Neuronal stem cell (in vitro differentiated cells): ENCODE measurements at regions not wholly inside any gene's neighbourhood (a gene's known extent, or its start where the extent isn't known, plus 50 kb on each side); places are given as distances from the start of the nearest gene placed in this dataset.

Experiments used
- DNase-seq: peaks from one replicate; pipeline ENCODE4 v3.0.0-alpha.2; 2013; ENCODE audit warnings: low spot score
- H2AFZ ChIP-seq: one replicate; pipeline ENCODE4 v1.6.1; 2013; ENCODE audit warnings: mild to moderate bottlenecking, low read length, inconsistent platforms
- H2AK5ac ChIP-seq: 2 replicates; pipeline ENCODE4 v1.6.1; 2013; ENCODE audit warnings: low read depth, mild to moderate bottlenecking, inconsistent platforms, low read length, moderate library complexity, mixed read lengths
- H2BK120ac ChIP-seq: 2 replicates; pipeline ENCODE4 v1.6.1; 2013; ENCODE audit warnings: low read depth, mild to moderate bottlenecking, inconsistent platforms, low read length, moderate library complexity, mixed read lengths
- H2BK12ac ChIP-seq: one replicate; pipeline ENCODE4 v1.6.1; 2013; ENCODE audit warnings: low read length, inconsistent platforms
- H2BK15ac ChIP-seq: 2 replicates; pipeline ENCODE4 v1.6.1; 2013; ENCODE audit warnings: mild to moderate bottlenecking, low read length, inconsistent platforms, mixed read lengths
- H2BK5ac ChIP-seq: one replicate; pipeline ENCODE4 v1.6.1; 2013; ENCODE audit warnings: inconsistent platforms, mild to moderate bottlenecking, low read length, moderate library complexity
- H3K14ac ChIP-seq: one replicate; pipeline ENCODE4 v1.6.1; 2013; ENCODE audit warnings: low read length, inconsistent platforms
- H3K18ac ChIP-seq: 2 replicates; pipeline ENCODE4 v1.6.1; 2013; ENCODE audit warnings: low read length, inconsistent platforms
- H3K23ac ChIP-seq: 2 replicates; pipeline ENCODE4 v1.6.1; 2013; ENCODE audit warnings: low read depth, mild to moderate bottlenecking, mixed read lengths, low read length, inconsistent platforms; ENCODE audit not compliant: poor library complexity
- H3K27ac ChIP-seq: replicated peaks from 3 replicates; pipeline ENCODE4 v1.5.1; 2013; ENCODE audit warnings: low read length, inconsistent platforms
- H3K27me3 ChIP-seq, 3 experiments: 2 replicates each; pipeline ENCODE4 v1.6.1; 2013; ENCODE audit warnings: low read length in 3 of 3, mild to moderate bottlenecking in 2 of 3, inconsistent platforms in 1 of 3, low read depth in 1 of 3, mixed read lengths in 1 of 3, moderate library complexity in 1 of 3; ENCODE audit not compliant: control insufficient read depth in 3 of 3, insufficient read depth in 3 of 3
- H3K36me3 ChIP-seq, 2 donors: replicated peaks in 1 of 2; 2 replicates each; pipeline ENCODE4 v1.6.1; 2013; ENCODE audit warnings: low read length in 2 of 2; ENCODE audit not compliant: control insufficient read depth in 2 of 2, insufficient read depth in 2 of 2
- H3K4ac ChIP-seq: 2 replicates; pipeline ENCODE4 v1.6.1; 2013; ENCODE audit warnings: inconsistent platforms, mild to moderate bottlenecking, low read length, moderate library complexity
- H3K4me1 ChIP-seq, 2 donors: 1 replicate in 1 of 2; 2 replicates in 1 of 2; pipeline ENCODE4 v1.6.1; 2013; ENCODE audit warnings: low read length in 2 of 2, low read depth in 1 of 2; ENCODE audit not compliant: control insufficient read depth in 2 of 2, insufficient read depth in 1 of 2
- H3K4me2 ChIP-seq: one replicate; pipeline ENCODE4 v1.6.1; 2013; ENCODE audit warnings: mild to moderate bottlenecking, low read length, inconsistent platforms; ENCODE audit not compliant: insufficient read depth, poor library complexity, severe bottlenecking
- H3K4me3 ChIP-seq, 2 donors: 2 replicates each; pipeline ENCODE4 v1.5.1; 2013; ENCODE audit warnings: low read length in 2 of 2, mild to moderate bottlenecking in 2 of 2, inconsistent platforms in 1 of 2, moderate library complexity in 1 of 2
- H3K79me1 ChIP-seq: one replicate; pipeline ENCODE4 v1.6.1; 2013; ENCODE audit warnings: low read depth, mild to moderate bottlenecking, inconsistent platforms, low read length, moderate library complexity
- H3K9ac ChIP-seq: one replicate; pipeline ENCODE4 v1.6.1; 2013; ENCODE audit warnings: mild to moderate bottlenecking, low read depth, low read length, inconsistent platforms; ENCODE audit not compliant: poor library complexity
- H3K9me3 ChIP-seq, 2 donors: replicated peaks in 1 of 2; 2 replicates each; pipeline versions ENCODE3 to v1.6.1; 2013; ENCODE audit warnings: low read length in 2 of 2, mild to moderate bottlenecking in 2 of 2, inconsistent platforms in 1 of 2, low read depth in 1 of 2, mixed read lengths in 1 of 2, moderate library complexity in 1 of 2; ENCODE audit not compliant: control insufficient read depth in 2 of 2, insufficient read depth in 1 of 2
- H4K8ac ChIP-seq: one replicate; pipeline ENCODE4 v1.6.1; 2013; ENCODE audit warnings: low read depth, mild to moderate bottlenecking, inconsistent platforms, low read length, moderate library complexity
- H4K91ac ChIP-seq: one replicate; pipeline ENCODE4 v1.6.1; 2013; ENCODE audit warnings: low read length, low read depth, mild to moderate bottlenecking, inconsistent platforms; ENCODE audit not compliant: poor library complexity
- WGBS, 2 donors: extraction: QIAGEN DNeasy Blood & Tissue Kit; methylation state at CpG; one replicate each; pipeline ENCODE4 v1.1.7; 2013; ENCODE audit warnings: missing lambda C conversion rate in 2 of 2, mixed read lengths in 1 of 2; ENCODE audit not compliant: insufficient read length in 2 of 2, insufficient replicate concordance in 1 of 2; ENCODE audit errors: extremely low coverage in 2 of 2; 5-methylcytosine and 5-hydroxymethylcytosine counted together

DNA sequence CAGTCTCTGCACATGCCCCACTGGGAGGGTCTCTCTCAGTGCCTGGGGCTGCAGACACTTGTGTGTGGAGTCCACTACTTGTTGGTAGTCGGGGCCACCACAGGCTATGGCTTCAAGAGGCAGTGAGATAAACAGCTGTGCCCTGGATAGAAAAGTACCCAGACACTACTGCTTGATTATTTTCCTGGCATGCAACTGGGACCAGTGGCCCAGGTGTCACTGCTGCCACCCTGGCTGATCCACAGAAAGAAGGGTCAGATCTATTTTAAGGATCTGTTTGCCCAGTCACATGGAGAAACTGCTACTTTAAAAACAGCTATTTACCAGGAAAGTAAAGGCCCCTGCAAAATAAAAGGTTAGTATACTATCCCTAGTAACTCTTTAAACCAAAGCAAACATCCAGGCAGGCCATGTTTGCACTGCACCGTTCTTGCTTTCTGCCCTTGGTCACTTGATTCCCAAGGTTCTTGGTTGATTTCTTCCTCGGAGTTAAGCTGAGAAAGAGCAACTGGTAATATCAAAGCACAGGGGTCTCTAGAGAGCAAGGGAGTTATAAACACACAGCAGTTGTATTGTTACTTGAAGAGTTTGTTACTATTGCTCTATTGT lies 99.9 kb downstream of the GLUL start:
- H3K4me3 ChIP-seq: no peak overlapping the region
- no peak overlapping the region for H2BK15ac ChIP-seq
- H3K79me1 ChIP-seq: no peaks in the 10 kb centered on the region
- H3K14ac ChIP-seq: no peak overlapping the region
- no peak overlapping the region for H2BK12ac ChIP-seq
- H4K8ac ChIP-seq: no peak overlapping the region
- no CpG with 5 or more reads among the region's 3 CpGs for WGBS, 2 donors
- H3K4ac ChIP-seq: no peak overlapping the region
- H3K23ac ChIP-seq: no peak overlapping the region
- no peak for DNase-seq
- no peaks in the 10 kb centered on the region for H3K36me3 ChIP-seq
- no peak overlapping the region for H2AK5ac ChIP-seq
- H3K18ac ChIP-seq: no peak overlapping the region
- H3K4me1 ChIP-seq: no peaks in the 10 kb centered on the region
- H3K9ac ChIP-seq: no peak overlapping the region
- H2AFZ ChIP-seq: no peak overlapping the region
- H4K91ac ChIP-seq: no peak overlapping the region
- no peak overlapping the region for H2BK120ac ChIP-seq
- H3K9me3 ChIP-seq: no peaks in the 10 kb centered on the region
- peaks cover 0 to 3% (median 0%) of the 10 kb centered on the region in 3 experiments for H3K27me3 ChIP-seq
- H3K27ac ChIP-seq: no peak overlapping the region
- no peak overlapping the region for H3K4me2 ChIP-seq
- H2BK5ac ChIP-seq: no peak overlapping the region

DNA sequence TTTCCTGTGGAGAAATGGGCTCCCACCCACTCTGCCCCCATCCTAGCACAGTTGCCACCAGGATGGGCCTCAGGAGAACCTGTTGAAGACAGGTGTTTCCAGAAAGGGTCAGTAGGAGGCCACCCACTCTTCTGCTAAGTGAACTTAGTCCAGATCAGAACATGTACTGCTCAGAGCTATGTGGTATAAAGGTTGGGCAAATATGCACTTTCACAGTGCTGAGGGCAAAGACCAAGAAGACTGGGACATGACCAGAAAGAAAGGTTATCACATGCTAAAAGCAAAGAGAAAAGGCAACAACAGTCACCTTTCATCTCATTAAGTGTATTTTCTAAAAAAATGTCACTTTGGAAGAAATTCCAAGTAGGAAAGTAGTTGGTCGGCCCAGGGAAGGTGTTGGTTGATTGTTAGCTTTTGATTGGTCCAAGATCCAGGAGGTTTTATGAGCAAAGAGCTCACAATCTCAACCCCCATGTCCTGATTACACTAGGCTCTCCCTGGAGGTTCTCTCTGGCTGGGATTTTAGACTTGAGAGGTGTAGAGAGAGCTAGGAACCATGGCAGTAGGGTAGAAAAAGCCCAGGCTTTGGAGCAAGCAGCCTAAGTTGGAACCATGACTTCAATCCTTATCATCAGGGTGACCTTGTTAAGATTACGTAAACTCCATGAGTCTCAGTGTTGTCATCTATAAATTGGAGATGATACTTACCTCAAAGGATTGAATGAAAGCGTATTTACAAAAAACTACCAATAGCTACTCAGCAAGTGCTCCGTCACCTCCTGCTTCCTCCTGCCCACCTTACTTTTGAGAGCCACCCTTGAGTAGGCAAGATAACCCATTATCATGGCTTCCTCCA lies 102.6 kb downstream of the GLUL start:
- Histone ChIP-seq H3K4me3 (no peak overlapping the region), H3K27me3 (peaks cover 0 to 3% (median 0%) of the 10 kb centered on the region in 3 experiments), H3K4ac (no peak overlapping the region), H3K4me2 (no peak overlapping the region), H4K91ac (no peak overlapping the region), H3K14ac (no peak overlapping the region), H4K8ac (no peak overlapping the region), H2BK120ac (no peak overlapping the region), H3K79me1 (no peaks in the 10 kb centered on the region), H2AK5ac (no peak overlapping the region), H2BK12ac (no peak overlapping the region), H3K9me3 (no peaks in the 10 kb centered on the region), H3K36me3 (no peaks in the 10 kb centered on the region), H3K18ac (no peak overlapping the region), H2BK5ac (no peak overlapping the region), H3K4me1 (no peaks in the 10 kb centered on the region), H2BK15ac (no peak overlapping the region), H3K27ac (no peak overlapping the region), H3K23ac (no peak overlapping the region), H2AFZ (no peak overlapping the region), H3K9ac (no peak overlapping the region)
- no CpG with 5 or more reads among the region's 4 CpGs for WGBS, 2 donors
- DNase-seq: no peak

DNA sequence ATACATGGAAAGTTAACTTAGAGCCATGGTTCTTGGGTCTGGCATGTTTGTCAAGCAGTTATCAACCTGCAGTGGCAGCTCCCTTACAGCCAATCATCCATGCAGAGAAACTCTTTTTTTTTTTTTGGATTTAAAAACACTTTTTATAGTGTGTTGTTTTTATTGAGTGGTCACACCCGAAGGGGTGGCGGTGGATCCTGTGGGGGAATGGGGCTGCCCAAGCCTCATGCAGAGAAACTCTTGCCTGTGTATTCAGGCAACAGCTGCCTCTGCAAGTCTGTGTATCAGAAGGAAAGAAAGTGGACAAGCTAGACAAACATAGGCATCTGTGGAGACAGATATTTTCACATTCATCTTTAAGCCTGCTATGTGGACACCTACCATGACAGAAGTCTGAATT lies 104.8 kb downstream of the GLUL start:
- Histone ChIP-seq H3K27ac (no peak overlapping the region), H3K4me2 (no peak overlapping the region), H4K91ac (no peak overlapping the region), H2BK12ac (no peak overlapping the region), H3K4ac (no peak overlapping the region), H2BK120ac (no peak overlapping the region), H3K36me3 (no peaks in the 10 kb centered on the region), H2BK5ac (no peak overlapping the region), H2AFZ (no peak overlapping the region), H4K8ac (no peak overlapping the region), H3K18ac (no peak overlapping the region), H3K4me3 (no peak overlapping the region), H3K79me1 (no peaks in the 10 kb centered on the region), H3K23ac (no peak overlapping the region), H3K27me3 (peaks cover 0 to 3% (median 0%) of the 10 kb centered on the region in 3 experiments), H2AK5ac (no peak overlapping the region), H3K9ac (no peak overlapping the region), H2BK15ac (no peak overlapping the region), H3K9me3 (no peaks in the 10 kb centered on the region), H3K14ac (no peak overlapping the region), H3K4me1 (peaks cover 0 to 1% of the 10 kb centered on the region in 2 donors)
- no peak for DNase-seq
- no CpG with 5 or more reads among the region's 2 CpGs for WGBS, 2 donors

DNA sequence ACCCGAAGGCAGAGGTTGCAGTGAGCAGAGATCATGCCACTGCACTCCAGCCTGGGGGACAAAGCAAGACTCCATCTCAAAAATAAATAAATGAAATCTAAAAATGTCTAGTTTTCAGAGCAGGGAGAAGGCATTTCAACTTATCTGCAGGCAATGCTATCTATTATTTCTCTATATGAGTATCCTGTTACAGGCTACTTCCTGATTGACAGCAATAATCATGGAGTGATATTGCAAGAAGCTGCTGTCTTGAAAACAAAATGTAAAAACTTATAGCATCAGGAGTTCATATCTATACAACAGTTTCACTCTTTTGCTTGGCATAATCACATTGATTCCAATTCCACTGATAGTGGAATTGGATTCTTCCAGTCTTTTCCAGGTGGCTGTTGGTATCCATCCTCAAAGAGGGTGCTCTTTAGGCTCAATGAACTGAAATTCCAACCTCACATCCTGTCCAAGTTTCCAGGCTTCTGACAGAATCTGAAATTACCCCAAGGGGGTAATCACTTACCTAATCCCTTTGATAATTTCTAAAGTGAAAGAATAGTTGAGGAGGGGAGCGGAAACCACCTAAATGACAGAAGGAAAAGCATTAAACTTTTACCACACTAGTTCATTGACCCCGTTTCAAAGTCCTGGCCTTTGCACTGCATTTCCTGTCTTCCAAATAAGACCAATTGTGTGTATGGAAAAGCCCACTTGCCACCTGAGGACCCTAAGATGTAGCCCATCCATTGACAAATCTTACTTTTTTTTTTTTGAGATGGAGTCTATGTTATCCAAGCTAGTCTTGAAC lies 107.6 kb downstream of the GLUL start:
- Histone ChIP-seq H4K91ac (no peak overlapping the region), H2AK5ac (no peak overlapping the region), H2BK120ac (no peak overlapping the region), H3K4ac (no peak overlapping the region), H2BK12ac (no peak overlapping the region), H3K27me3 (no peaks in the 10 kb centered on the region), H4K8ac (no peak overlapping the region), H3K27ac (no peak overlapping the region), H3K36me3 (no peaks in the 10 kb centered on the region), H2BK15ac (no peak overlapping the region), H3K4me2 (no peak overlapping the region), H3K23ac (no peak overlapping the region), H3K4me3 (no peak overlapping the region), H3K9ac (no peak overlapping the region), H3K79me1 (no peaks in the 10 kb centered on the region), H3K4me1 (peaks cover 13 to 14% of the 10 kb centered on the region in 2 donors), H3K9me3 (no peaks in the 10 kb centered on the region), H2AFZ (no peak overlapping the region), H3K14ac (no peak overlapping the region), H2BK5ac (no peak overlapping the region), H3K18ac (no peak overlapping the region)
- DNase-seq: no peak
- no CpG with 5 or more reads among the region's 3 CpGs for WGBS, 2 donors
